KBM-7 (cell line): ENCODE measurements at regions not wholly inside any gene's neighbourhood (a gene's known extent, or its start where the extent isn't known, plus 50 kb on each side); places are given as distances from the start of the nearest gene placed in this dataset.
"Not testable (repeated sequence)": the region's sequence is repeated elsewhere in the genome, so short reads cannot be mapped to it uniquely, and the experiment has no call there.

Source experiments
- DNase-seq: peaks from one replicate; pipeline ENCODE4 v3.0.0-alpha.2; 2015
- in situ Hi-C: fragments of 300-500 bp; cut with MboI; formaldehyde crosslinking; loops from 2 replicates; pipeline ENCODE4 v1.14.3; 2020; ENCODE audit warnings: low sequenced_read_pairs, low pct_unique_long_range_greater_than_20kb, mixed read lengths

DNA sequence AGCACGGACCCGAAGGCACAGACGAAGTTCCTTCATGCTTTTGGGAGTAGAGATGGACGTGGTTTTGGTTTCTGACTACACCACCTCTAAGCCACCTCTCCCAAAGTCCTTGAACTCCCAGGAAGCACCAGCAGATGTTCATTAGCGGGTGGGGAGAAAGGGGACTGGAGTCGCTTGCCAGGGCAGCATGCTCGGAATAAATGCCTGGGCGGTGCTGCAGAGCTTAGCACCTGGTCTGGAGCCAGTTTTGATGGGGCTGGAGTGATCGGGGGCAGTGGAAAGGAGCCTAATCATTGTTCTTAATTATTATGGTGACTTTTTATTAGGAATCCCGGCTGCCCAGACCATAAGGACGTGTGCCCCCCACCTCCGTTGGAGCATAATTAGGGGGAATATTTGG lies 220.8 kb downstream of the TFCP2L1 start:
- no peak for DNase-seq
- in situ Hi-C loops, result no loop called here

DNA sequence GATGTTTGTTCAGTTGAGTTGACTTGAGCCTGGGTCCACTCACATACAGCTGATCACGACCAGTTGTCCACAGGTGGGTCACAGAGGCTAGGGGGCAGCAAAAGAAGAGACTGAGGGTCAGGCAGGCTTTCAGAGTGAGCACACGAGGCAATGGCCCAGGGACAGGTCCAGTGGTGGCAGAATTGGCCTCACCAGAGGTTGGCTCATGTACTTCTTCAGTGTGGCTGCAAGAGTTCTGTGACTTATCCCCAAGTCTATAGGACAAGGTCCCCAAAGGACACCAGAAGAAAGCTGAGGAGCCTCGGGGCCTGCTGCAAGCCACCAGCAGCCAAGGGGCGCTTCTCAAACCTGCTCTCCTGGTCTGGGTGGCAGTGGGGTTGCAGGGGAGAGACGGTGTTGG lies 219.8 kb downstream of the TFCP2L1 start:
- no peak for DNase-seq
- in situ Hi-C loops, result no loop called here

DNA sequence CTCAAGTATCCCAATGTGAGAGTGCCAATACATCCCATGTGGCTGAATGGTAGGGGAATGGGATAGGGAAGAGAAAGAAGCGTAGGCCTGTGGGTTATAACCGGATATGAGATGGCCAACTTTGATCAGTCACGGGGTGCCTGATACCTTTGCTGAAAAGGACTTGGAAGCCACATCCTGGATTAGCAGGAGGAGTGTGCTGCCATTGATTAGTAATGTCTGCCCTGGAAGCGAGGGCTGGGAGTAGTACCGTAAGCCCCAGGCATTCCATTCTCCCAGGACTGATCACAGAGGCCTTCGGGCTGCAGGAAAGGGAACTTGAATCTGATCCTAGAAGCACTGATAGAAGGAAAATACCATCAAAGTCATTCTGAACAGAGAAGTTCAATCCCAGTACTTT lies 218.5 kb downstream of the TFCP2L1 start:
- DNase-seq, result no peak
- in situ Hi-C loops, result no loop called here

DNA sequence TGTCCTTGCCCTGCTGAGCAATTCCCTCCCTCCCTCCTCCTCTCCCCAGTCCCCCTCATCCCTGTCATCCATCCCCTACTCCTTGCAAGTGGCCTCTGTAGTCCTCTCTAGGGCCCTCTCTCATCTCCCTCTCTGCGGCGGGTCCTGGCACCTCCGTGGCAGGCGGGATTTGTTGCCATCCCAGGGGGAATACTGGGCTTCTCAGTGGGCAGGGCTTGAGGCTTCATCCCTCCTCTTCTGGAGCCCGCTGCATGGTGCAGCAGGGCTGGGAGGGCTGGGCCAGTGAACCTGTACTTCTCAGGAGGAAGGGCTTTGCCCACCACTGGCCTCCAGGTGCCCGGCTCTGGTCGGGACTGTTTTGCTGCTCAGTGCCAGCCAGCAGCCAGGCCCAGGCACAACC lies 216.2 kb downstream of the TFCP2L1 start:
- in situ Hi-C loops, result no loop called here
- DNase-seq, result no peak

DNA sequence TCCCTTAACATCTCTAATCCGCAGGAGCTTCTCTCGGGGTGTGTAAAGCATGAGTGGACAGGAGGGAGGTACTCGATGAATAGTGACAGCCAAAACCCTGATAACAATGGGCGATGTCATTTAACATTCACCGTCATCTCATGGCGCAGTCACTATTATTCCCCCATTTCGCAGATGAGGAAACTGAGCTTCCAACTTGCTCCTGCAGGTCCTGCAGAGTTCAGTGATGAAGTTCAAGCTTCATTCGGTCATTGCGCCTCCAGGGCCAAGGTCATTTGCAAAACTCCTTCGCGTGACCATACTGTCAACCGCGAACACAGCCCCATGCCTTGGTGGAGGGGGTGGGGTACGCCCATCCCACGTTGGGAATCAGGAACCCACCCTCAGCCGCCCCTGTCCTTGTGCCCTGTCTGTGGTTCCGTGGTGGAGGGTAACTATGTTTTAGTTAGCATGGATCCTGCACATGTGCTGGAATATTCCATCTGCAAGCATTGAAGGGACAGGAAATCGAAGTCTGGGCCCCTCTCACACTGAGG lies 215.5 kb downstream of the TFCP2L1 start:
- in situ Hi-C loops, result no loop called here
- DNase-seq, result no peak

DNA sequence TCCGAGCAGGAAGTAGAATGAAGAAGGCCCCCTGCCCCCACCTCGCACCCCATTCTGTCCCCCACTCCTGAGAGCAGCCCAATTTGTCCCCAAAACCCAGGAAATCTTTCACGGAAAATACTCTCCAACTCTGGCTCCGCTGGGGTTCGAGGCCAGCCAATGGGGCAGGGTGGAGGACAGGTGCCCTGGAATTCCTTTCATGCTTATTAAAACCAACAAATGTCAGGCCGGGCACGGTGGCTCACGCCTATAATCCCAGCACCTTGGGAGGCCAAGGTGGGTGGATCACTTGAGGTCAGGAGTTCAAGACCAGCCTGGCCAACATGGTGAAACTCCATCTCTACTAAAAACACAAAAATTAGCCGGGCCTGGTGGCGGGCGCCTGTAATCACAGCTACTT lies 214.9 kb downstream of the TFCP2L1 start:
- in situ Hi-C loops, result loop anchor here (10.0 kb wide), 1 partner anchor 375 kb away; no protein-coding TSS in a partner anchor
- not testable (repeated sequence) for DNase-seq

DNA sequence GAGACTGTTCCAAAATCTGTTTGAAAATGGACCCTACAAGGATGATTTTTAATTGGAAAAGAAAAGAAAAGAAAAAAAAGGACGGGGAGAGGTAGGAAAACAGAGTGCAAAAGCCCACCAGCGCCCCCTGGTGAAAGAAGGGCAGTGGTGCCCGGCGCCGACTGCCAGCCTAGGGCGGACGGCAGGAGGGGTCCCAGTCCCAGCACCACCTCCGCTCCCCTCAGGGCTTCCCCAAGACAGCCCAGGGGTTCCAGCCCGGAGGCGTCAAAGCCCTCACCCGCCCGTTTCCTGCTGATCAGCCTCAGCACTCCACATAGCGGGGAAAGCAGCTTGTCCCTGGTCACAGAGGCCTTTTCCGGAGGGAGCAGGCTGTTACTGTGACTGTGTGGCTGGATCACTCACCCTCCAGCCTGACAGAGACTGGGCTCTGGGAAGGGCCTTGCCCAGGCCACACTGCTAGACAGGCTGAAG lies 213.9 kb downstream of the TFCP2L1 start:
- DNase-seq, result peak; percentile 70
- in situ Hi-C loops, result loop anchor here (10.0 kb wide), 1 partner anchor 376 kb away; no protein-coding TSS in a partner anchor

DNA sequence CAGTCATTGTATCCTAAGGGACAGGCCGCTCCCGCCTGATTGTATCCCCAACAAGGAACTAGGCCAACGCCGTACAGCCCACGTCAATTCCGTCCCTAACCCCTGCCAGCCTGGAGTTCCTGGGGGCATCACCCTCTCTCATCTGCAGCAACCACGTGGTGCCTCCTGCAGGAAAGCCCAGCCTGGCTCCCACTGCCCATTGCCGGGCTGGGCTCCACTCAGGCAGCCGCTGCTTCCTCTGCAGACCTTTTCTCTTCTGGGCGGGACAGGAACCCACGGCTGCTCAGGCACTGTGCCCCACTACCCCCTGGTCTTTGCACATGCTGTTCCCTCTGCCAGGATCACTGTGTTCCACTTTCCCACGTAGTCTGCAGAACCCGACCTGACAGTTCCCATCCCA lies 212.2 kb downstream of the TFCP2L1 start:
- in situ Hi-C loops, result loop anchor here (10.0 kb wide), 1 partner anchor 378 kb away; no protein-coding TSS in a partner anchor

DNA sequence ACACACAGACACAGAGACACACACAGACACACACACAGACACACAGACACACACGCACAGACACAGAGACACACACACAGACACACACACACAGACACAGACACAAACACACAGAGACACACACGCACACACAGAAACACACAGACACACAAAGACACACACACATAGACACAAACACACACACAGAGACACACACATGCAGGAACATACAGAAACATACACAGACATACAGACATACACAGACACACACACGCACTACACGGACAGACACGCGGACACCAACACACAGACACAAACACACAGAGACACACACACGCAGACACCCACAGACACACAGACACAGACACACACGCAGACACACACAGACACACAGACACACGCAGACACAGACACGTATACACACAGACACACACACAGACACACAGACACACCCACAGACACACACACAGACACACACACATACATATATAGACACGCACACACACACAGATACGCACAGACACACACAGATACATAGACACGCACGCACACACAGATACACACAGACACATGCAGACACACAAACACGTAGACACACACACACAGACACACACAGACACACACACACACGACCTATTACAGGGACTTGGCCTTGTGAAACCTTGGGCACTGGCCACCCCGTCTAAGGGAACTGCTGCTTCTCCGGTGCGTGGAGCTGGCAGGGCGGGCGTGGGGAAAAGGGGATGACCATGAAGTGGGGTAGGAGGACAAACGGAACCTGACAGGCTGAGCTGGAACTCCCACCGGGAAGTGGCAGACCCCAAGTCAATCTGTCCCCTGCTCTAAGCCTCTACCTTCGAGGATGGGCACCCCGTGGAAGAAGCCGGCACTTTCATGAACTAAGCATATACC lies 211.4 kb downstream of the TFCP2L1 start:
- DNase-seq, result no peak
- in situ Hi-C loops, result loop anchor here (10.0 kb wide), 1 partner anchor 379 kb away; no protein-coding TSS in a partner anchor

More for the DNA sequence above, 212.2 kb downstream of the TFCP2L1 start:
- DNase-seq, result no peak

DNA sequence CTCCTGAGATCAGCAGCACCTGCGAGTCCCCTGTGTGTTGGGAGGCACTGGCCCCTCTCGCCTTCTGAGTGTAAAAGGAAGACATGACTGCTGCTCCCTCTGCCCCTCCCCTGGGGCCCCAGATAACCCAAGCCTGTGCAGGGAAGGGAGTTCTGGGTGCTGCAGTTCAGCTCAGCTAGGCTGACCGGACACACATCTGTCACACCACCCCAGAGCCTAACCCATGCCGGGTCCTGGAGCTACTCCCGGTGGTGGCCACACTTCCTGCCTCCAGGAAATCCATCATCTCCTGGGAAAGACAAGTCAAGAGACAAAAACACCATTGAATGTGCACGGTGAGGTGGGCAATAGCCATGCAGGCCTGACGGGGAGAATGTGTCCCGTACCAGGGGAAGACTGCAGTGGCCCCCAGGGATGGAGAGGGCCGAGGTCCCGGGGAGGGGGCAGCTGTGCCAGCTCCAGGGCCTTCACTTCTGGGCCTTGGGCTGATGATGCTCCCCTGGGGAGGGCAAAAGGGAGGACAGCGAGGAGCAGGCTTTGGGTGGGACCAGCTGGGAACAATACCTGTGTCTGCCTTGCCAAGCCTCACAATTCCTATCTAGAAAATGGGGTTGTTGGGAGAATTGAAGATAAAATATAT lies 210.6 kb downstream of the TFCP2L1 start:
- in situ Hi-C loops, result loop anchor here (10.0 kb wide), 1 partner anchor 380 kb away; no protein-coding TSS in a partner anchor
- DNase-seq, result no peak

DNA sequence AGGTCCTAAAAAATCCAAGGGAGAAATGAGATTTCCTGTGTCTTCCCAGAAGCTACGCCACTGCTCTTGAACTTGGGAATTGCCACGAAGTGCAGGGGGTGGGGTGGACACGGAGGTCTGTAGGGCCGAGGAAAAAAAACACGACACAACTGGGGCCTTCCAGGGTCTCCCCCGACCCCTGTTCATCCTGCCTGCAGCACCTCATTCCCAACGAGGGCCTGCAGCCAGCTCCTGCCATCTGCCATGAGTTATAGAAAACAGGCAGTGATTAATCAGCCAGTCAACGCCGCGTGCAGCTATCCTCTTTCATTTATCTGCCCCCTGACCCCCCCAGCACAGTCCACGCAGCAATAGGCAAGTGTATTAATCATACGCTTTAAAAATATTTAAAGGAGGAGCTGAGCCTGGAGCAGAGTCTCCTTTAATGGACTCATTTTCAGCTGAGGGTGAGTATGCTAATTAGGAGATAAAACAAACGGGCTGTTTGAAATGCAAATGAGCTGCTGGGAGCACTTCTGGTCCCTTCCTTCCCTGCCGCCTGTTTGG lies 209.9 kb downstream of the TFCP2L1 start:
- in situ Hi-C loops, result loop anchor here (10.0 to 25.0 kb wide), 2 partner anchors 262 to 380 kb away; no protein-coding TSS in a partner anchor
- peak; percentile 24 for DNase-seq

DNA sequence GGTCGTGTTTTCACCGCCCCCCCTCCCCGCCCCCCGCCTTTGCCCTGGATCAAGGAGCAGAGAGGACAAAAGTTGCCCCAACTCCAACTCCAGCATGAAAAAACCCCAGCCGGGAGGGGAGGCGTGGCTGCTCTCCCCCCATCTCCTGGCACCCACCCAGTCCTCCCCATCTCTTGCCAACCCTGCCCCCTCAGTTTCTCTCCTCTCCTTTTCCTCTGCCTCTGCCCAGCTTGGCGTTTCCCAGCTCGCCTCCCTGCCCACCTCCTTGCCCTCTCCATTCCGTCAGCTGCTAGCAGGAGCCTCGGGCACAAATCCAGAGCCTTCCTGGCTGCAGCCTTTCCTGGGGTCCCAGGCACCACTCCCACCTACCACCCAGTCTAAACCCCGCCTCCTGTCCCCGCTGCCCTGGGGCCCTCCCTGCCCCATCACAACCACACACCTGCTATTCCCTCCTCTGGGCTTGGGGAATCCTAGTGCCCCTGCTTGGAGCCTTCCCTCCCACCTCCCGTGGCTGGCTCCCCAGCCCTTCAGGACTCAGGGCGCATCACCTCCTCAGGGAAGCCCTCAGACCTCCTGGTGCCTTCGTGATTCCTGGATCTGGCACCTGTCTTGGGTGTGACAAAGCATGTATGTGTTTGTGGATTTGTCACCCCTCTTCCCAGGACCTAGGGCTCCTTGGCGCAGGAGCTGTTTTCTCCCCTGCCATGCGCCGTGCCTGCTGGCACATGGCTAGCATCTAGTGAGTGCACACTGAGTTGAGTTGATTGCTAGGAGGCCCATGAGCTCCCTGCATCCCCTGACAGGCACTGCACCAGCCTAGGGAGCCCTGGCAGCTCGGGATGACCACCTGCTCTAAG lies 209.1 kb downstream of the TFCP2L1 start:
- in situ Hi-C loops, result loop anchor here (10.0 to 25.0 kb wide), 2 partner anchors 261 to 381 kb away; no protein-coding TSS in a partner anchor
- DNase-seq, result no peak

DNA sequence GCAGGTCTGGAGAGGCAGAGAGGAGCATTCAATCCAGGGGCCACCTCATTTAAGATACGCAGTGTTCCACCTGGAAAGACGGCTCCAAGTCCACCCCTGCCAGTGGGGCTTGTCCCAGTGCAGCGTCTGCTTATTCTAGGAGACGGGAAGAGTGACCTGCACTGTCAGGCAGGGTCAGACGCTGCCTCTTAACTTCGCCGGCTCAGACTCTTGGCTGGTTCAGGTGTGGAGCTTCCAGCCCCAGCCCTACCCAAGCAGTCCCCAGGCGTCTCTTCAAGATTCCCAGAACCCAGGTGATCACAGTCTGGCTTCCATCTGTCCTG lies 208.5 kb downstream of the TFCP2L1 start:
- in situ Hi-C loops, result loop anchor here (10.0 to 25.0 kb wide), 2 partner anchors 261 to 382 kb away; no protein-coding TSS in a partner anchor
- DNase-seq, result no peak

DNA sequence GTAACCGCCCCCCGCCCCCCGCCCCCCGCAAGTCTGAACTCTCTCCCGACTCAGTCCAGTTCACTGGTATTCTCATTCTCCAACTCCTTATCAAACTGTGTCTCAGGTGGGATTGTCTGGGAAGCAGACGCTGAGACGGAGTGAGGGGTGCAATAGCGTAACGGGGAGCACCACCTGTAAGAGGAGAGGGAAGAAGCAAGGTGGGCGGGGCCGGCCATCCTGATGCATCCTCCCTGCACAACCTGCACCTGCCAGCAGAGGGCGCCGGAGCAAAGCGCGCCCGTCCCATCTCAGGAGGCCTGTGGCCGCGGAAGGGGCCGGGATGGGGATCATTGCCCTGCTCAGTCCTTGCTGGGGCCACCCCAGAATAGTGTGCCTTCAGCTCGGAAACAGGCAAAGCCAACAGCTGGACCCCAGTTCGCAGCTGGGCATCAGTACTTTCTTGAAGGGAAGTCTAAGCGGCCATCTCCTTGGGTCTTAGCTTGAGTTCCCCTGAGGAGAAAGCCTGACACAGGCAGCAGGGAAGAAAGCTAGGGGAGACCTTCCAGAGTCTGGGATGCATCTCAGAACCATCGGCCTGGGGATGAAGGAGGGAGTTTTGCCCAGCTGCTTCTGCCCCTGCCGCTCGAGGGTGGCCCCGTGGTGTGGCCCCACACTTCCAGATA lies 208.0 kb downstream of the TFCP2L1 start:
- DNase-seq, result peak; percentile 84
- in situ Hi-C loops, result loop anchor here (10.0 to 25.0 kb wide), 2 partner anchors 260 to 382 kb away; no protein-coding TSS in a partner anchor

DNA sequence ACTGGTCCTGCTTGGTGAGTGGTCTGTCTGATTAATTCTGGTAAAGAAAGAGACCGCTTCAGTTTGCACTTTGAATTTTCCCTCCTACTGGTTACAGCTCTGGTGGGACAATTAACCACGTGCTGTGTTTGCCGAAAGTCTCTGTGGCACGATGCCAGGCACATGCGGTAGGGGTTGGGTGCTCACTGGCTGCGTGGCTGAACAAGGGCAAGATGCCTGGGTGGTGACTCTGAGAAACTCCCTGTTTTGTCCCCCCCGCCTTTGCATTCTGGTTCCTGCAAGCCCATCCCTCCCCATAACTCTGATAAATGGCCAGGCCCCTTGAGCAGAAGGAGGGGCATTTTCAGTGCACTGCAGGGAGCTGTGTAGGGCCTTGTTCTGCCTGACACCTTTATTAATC lies 206.1 kb downstream of the TFCP2L1 start:
- DNase-seq, result no peak
- in situ Hi-C loops, result loop anchor here (10.0 to 25.0 kb wide), 2 partner anchors 258 to 384 kb away; no protein-coding TSS in a partner anchor

DNA sequence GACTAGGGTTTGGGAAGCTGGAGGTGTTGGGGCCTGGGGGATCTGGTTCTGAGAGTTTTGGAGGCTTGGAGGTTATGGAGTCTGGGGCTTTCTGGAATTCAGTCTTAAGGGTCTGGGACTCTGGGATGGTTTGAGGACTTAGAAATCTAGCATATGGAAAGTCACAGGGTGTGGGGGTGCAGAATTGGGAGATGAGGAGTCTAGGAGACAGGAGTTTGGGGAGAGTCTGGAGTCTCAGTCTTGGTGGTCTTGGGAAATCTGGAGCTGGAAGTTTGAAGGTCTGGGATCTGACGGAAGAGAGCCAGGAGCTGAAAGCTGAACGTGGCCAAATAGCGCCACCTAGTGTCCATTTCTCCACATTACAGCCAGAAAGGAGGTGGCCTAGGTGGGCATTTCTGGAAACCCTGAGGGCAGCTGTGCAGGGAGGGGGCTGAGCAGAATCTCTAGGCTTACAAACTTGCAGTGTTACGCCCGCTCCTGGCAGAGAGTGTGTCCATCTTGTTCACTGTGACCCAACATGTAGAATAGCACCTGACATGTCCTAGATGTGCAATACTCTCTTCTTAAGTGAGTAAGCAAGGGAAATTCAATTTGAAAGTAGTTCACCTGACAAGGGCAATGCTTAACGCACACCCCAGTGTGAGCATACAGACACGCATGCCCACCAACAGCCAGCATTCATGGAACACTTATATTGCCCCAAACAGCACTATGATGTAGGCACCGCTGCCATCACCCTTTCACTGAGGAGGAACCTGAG lies 204.8 kb downstream of the TFCP2L1 start:
- DNase-seq, result peak; percentile 67
- in situ Hi-C loops, result loop anchor here (25.0 kb wide), 1 partner anchor 257 kb away; no protein-coding TSS in a partner anchor

DNA sequence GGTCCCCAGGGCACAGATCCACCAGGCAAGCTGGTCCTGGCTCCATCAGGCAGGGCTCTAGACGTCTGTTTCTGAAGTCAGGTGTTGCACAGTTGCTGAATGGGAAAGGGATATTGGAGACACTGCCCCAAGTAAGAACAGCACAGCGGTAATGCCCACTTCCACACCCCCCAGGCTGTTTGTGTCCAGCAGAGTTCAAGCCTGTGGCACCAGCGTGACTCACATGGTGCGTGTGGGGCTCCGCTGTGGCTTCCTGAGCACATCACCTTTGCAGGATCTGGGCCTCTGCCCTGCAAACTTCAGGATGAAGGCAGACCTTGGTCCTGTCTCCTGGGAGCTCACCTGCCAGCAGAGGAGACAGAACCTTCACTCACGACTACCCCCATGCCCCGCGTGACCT lies 203.3 kb downstream of the TFCP2L1 start:
- DNase-seq, result no peak
- in situ Hi-C loops, result loop anchor here (25.0 kb wide), 1 partner anchor 256 kb away; no protein-coding TSS in a partner anchor
